ENCODE measurements at regions not wholly inside any gene's neighbourhood (a gene's known extent, or its start where the extent isn't known, plus 50 kb on each side); places are given as distances from the start of the nearest gene placed in this dataset.

- TF ChIP-seq CSDC2 (CRISPR knock-in tag; IDR thresholded peaks at IDR 0.05) (no peak), ZFP30 (CRISPR knock-in tag; IDR thresholded peaks at IDR 0.05) (no peak), ZNF565 (CRISPR knock-in tag; conservative IDR thresholded peaks at IDR 0.05; ENCODE audit: low read depth) (no peak), RARB (CRISPR knock-in tag; IDR thresholded peaks at IDR 0.05) (no peak), ARNTL (CRISPR knock-in tag; IDR thresholded peaks at IDR 0.05; ENCODE audit: borderline replicate concordance, low read depth) (no peak), ZFP3 (CRISPR knock-in tag; IDR thresholded peaks at IDR 0.05) (no peak), PATZ1 (CRISPR knock-in tag; IDR thresholded peaks at IDR 0.05; ENCODE audit: borderline replicate concordance) (no peak), ESRRG (CRISPR knock-in tag; IDR thresholded peaks at IDR 0.05) (no peak), GLIS3 (CRISPR knock-in tag; IDR thresholded peaks at IDR 0.05) (no peak), ZC3H10 (CRISPR knock-in tag; IDR thresholded peaks at IDR 0.05) (no peak)
- TF ChIP-seq, protein P1, sequence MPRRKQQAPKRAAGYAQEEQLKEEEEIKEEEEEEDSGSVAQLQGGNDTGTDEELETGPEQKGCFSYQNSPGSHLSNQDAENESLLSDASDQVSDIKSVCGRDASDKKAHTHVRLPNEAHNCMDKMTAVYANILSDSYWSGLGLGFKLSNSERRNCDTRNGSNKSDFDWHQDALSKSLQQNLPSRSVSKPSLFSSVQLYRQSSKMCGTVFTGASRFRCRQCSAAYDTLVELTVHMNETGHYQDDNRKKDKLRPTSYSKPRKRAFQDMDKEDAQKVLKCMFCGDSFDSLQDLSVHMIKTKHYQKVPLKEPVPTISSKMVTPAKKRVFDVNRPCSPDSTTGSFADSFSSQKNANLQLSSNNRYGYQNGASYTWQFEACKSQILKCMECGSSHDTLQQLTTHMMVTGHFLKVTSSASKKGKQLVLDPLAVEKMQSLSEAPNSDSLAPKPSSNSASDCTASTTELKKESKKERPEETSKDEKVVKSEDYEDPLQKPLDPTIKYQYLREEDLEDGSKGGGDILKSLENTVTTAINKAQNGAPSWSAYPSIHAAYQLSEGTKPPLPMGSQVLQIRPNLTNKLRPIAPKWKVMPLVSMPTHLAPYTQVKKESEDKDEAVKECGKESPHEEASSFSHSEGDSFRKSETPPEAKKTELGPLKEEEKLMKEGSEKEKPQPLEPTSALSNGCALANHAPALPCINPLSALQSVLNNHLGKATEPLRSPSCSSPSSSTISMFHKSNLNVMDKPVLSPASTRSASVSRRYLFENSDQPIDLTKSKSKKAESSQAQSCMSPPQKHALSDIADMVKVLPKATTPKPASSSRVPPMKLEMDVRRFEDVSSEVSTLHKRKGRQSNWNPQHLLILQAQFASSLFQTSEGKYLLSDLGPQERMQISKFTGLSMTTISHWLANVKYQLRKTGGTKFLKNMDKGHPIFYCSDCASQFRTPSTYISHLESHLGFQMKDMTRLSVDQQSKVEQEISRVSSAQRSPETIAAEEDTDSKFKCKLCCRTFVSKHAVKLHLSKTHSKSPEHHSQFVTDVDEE (CRISPR knock-in tag; IDR thresholded peaks at IDR 0.05): no peak
Measured at GRCh38 chr1:29711582-29712283, 475.4 kb downstream of the PTPRU start.
